ENCODE measurements at regions not wholly inside any gene's neighbourhood (a gene's known extent, or its start where the extent isn't known, plus 50 kb on each side); places are given as distances from the start of the nearest gene placed in this dataset.
"Not testable (repeated sequence)": the region's sequence is repeated elsewhere in the genome, so short reads cannot be mapped to it uniquely, and the experiment has no call there.

GRCh38 chr18:40281356-40281755 lies 1673.7 kb upstream of the PIK3C3 start:
- TF ChIP-seq, protein P1, sequence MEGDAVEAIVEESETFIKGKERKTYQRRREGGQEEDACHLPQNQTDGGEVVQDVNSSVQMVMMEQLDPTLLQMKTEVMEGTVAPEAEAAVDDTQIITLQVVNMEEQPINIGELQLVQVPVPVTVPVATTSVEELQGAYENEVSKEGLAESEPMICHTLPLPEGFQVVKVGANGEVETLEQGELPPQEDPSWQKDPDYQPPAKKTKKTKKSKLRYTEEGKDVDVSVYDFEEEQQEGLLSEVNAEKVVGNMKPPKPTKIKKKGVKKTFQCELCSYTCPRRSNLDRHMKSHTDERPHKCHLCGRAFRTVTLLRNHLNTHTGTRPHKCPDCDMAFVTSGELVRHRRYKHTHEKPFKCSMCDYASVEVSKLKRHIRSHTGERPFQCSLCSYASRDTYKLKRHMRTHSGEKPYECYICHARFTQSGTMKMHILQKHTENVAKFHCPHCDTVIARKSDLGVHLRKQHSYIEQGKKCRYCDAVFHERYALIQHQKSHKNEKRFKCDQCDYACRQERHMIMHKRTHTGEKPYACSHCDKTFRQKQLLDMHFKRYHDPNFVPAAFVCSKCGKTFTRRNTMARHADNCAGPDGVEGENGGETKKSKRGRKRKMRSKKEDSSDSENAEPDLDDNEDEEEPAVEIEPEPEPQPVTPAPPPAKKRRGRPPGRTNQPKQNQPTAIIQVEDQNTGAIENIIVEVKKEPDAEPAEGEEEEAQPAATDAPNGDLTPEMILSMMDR (IDR thresholded peaks at IDR 0.05), result not testable (repeated sequence)
- TF ChIP-seq POLR2A (IDR thresholded peaks at IDR 0.05), result not testable (repeated sequence)
